Endothelial cell of umbilical vein (primary cell): ENCODE measurements at regions not wholly inside any gene's neighbourhood (a gene's known extent, or its start where the extent isn't known, plus 50 kb on each side); places are given as distances from the start of the nearest gene placed in this dataset.

Source experiments
- MYC ChIP-seq: IDR thresholded peaks from one replicate; pipeline ENCODE4 v1.6.1; 2011; ENCODE audit warnings: mild to moderate bottlenecking, low read depth, low read length
- POLR2A ChIP-seq: IDR thresholded peaks from 2 replicates; pipeline ENCODE4 v1.6.1; 2012; ENCODE audit warnings: low read depth, mild to moderate bottlenecking, control low read depth, low read length
- POLR2AphosphoS5 ChIP-seq: IDR thresholded peaks from 2 replicates; pipeline ENCODE4 v1.6.1; 2012; ENCODE audit warnings: low read depth, mild to moderate bottlenecking, control low read depth, low read length, moderate library complexity; ENCODE audit not compliant: insufficient read depth
- TF ChIP-seq, protein P1 (sequence below): IDR thresholded peaks from 2 replicates; pipeline ENCODE4 v1.6.1; 2011; ENCODE audit not compliant: insufficient read depth, insufficient read length
- TF ChIP-seq, protein P2 (sequence below), 2 donors: IDR thresholded peaks; 1 replicate in 1 of 2; 2 replicates in 1 of 2; pipeline ENCODE4 v1.5.1; 2011; ENCODE audit warnings: low read length in 2 of 2, mild to moderate bottlenecking in 2 of 2, moderate library complexity in 2 of 2, control low read depth in 1 of 2, inconsistent platforms in 1 of 2, low read depth in 1 of 2; ENCODE audit not compliant: insufficient read depth in 1 of 2; ENCODE audit errors: extremely low read depth in 1 of 2

DNA sequence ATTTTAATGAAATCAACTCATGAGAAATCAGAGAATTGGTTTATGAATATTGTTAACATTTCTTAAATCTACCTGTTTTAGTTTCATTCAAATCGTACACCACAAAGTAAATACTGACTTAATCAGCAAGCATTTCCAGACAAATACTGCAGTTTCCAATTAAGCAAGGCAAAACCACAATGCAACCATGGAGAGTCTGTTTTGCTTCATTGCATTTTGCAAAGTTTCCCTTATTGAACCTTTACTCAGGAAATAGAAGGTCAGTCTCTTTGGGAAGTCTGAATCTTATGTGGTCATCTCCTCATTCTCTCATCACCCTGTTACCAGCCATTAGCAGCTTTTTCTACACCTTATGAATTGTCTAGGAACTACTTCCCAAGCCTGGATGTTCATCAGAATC, 400.5 kb downstream of the IPMK start:
- TF ChIP-seq, protein P1, sequence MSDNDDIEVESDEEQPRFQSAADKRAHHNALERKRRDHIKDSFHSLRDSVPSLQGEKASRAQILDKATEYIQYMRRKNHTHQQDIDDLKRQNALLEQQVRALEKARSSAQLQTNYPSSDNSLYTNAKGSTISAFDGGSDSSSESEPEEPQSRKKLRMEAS = no peak
- TF ChIP-seq, protein P2, sequence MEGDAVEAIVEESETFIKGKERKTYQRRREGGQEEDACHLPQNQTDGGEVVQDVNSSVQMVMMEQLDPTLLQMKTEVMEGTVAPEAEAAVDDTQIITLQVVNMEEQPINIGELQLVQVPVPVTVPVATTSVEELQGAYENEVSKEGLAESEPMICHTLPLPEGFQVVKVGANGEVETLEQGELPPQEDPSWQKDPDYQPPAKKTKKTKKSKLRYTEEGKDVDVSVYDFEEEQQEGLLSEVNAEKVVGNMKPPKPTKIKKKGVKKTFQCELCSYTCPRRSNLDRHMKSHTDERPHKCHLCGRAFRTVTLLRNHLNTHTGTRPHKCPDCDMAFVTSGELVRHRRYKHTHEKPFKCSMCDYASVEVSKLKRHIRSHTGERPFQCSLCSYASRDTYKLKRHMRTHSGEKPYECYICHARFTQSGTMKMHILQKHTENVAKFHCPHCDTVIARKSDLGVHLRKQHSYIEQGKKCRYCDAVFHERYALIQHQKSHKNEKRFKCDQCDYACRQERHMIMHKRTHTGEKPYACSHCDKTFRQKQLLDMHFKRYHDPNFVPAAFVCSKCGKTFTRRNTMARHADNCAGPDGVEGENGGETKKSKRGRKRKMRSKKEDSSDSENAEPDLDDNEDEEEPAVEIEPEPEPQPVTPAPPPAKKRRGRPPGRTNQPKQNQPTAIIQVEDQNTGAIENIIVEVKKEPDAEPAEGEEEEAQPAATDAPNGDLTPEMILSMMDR (IDR thresholded peaks at IDR 0.05; ENCODE audit: extremely low read depth in 1 of 2, insufficient read depth in 1 of 2, low read depth in 1 of 2, low read length in 2 of 2) = no peak
- no peak for TF ChIP-seq MYC
- no peak for TF ChIP-seq POLR2A
- TF ChIP-seq POLR2AphosphoS5 = no peak
